ENCODE measurements at regions not wholly inside any gene's neighbourhood (a gene's known extent, or its start where the extent isn't known, plus 50 kb on each side); places are given as distances from the start of the nearest gene placed in this dataset.

GRCh38 chr21:35219291-35219690 lies 170.2 kb upstream of the RUNX1 start:
- Histone ChIP-seq H3K9me3 (ENCODE audit: control insufficient read depth in 1 of 2, low read length in 2 of 2) (no peaks in the 10 kb centered on the region), H3K4me3 (ENCODE audit: low read depth in 1 of 2, low read length in 2 of 2) (no peak overlapping the region), H3K27ac (ENCODE audit: low read length) (no peak overlapping the region), H3K27me3 (ENCODE audit: low read depth, low read length) (no peaks in the 10 kb centered on the region), H3K36me3 (ENCODE audit: control insufficient read depth in 1 of 2, insufficient read depth in 2 of 2, low read length in 2 of 2) (no peaks in the 10 kb centered on the region), H3K4me1 (ENCODE audit: control insufficient read depth in 1 of 2, insufficient read depth in 2 of 2, low read length in 2 of 2) (peaks cover 3 to 5% of the 10 kb centered on the region in 2 donors)

- no peaks in the 10 kb centered on the region for H3K36me3 ChIP-seq (ENCODE audit: control insufficient read depth in 1 of 2, insufficient read depth in 2 of 2, low read length in 2 of 2)
- no peaks in the 10 kb centered on the region for H3K27me3 ChIP-seq (ENCODE audit: low read depth, low read length)
- no peak overlapping the region for H3K4me3 ChIP-seq (ENCODE audit: low read depth in 1 of 2, low read length in 2 of 2)
- H3K9me3 ChIP-seq (ENCODE audit: control insufficient read depth in 1 of 2, low read length in 2 of 2): no peaks in the 10 kb centered on the region
- H3K4me1 ChIP-seq (ENCODE audit: control insufficient read depth in 1 of 2, insufficient read depth in 2 of 2, low read length in 2 of 2): no peaks in the 10 kb centered on the region
- no peak overlapping the region for H3K27ac ChIP-seq (ENCODE audit: low read length)
These were observed 168.5 kb upstream of the RUNX1 start for GRCh38 chr21:35217504-35218060.

GRCh38 chr21:35216996-35217395 lies 167.9 kb upstream of the RUNX1 start:
- Histone ChIP-seq H3K4me1 (ENCODE audit: control insufficient read depth in 1 of 2, insufficient read depth in 2 of 2, low read length in 2 of 2) (no peaks in the 10 kb centered on the region), H3K27me3 (ENCODE audit: low read depth, low read length) (no peaks in the 10 kb centered on the region), H3K9me3 (ENCODE audit: control insufficient read depth in 1 of 2, low read length in 2 of 2) (no peaks in the 10 kb centered on the region), H3K4me3 (ENCODE audit: low read depth in 1 of 2, low read length in 2 of 2) (no peak overlapping the region), H3K36me3 (ENCODE audit: control insufficient read depth in 1 of 2, insufficient read depth in 2 of 2, low read length in 2 of 2) (no peaks in the 10 kb centered on the region), H3K27ac (ENCODE audit: low read length) (no peak overlapping the region)

GRCh38 chr21:35215870-35216269 lies 166.8 kb upstream of the RUNX1 start:
- no peaks in the 10 kb centered on the region for H3K4me1 ChIP-seq (ENCODE audit: control insufficient read depth in 1 of 2, insufficient read depth in 2 of 2, low read length in 2 of 2)
- no peaks in the 10 kb centered on the region for H3K36me3 ChIP-seq (ENCODE audit: control insufficient read depth in 1 of 2, insufficient read depth in 2 of 2, low read length in 2 of 2)
- H3K9me3 ChIP-seq (ENCODE audit: control insufficient read depth in 1 of 2, low read length in 2 of 2): no peaks in the 10 kb centered on the region
- no peak overlapping the region for H3K27ac ChIP-seq (ENCODE audit: low read length)
- no peak overlapping the region for H3K4me3 ChIP-seq (ENCODE audit: low read depth in 1 of 2, low read length in 2 of 2)
- no peaks in the 10 kb centered on the region for H3K27me3 ChIP-seq (ENCODE audit: low read depth, low read length)

- H3K9me3 ChIP-seq (ENCODE audit: control insufficient read depth in 1 of 2, low read length in 2 of 2): peaks cover 0 to 4% of the 10 kb centered on the region in 2 donors
- no peaks in the 10 kb centered on the region for H3K36me3 ChIP-seq (ENCODE audit: control insufficient read depth in 1 of 2, insufficient read depth in 2 of 2, low read length in 2 of 2)
- H3K4me3 ChIP-seq (ENCODE audit: low read depth in 1 of 2, low read length in 2 of 2): no peak overlapping the region
- H3K4me1 ChIP-seq (ENCODE audit: control insufficient read depth in 1 of 2, insufficient read depth in 2 of 2, low read length in 2 of 2): no peaks in the 10 kb centered on the region
- no peak overlapping the region for H3K27ac ChIP-seq (ENCODE audit: low read length)
- H3K27me3 ChIP-seq (ENCODE audit: low read depth, low read length): no peaks in the 10 kb centered on the region
These were observed 163.5 kb upstream of the RUNX1 start for GRCh38 chr21:35212393-35213127.

GRCh38 chr21:35211782-35212181 lies 162.7 kb upstream of the RUNX1 start:
- no peak overlapping the region for H3K27ac ChIP-seq (ENCODE audit: low read length)

GRCh38 chr21:35210093-35210492 lies 161.0 kb upstream of the RUNX1 start:
- Histone ChIP-seq H3K4me3 (ENCODE audit: low read depth in 1 of 2, low read length in 2 of 2) (no peak overlapping the region), H3K27ac (ENCODE audit: low read length) (no peak overlapping the region), H3K27me3 (ENCODE audit: low read depth, low read length) (no peaks in the 10 kb centered on the region), H3K4me1 (ENCODE audit: control insufficient read depth in 1 of 2, insufficient read depth in 2 of 2, low read length in 2 of 2) (no peaks in the 10 kb centered on the region), H3K36me3 (ENCODE audit: control insufficient read depth in 1 of 2, insufficient read depth in 2 of 2, low read length in 2 of 2) (no peaks in the 10 kb centered on the region), H3K9me3 (ENCODE audit: control insufficient read depth in 1 of 2, low read length in 2 of 2) (peaks cover 0 to 4% of the 10 kb centered on the region in 2 donors)

More at GRCh38 chr21:35211782-35212181, 162.7 kb upstream of the RUNX1 start:
- H3K9me3 ChIP-seq (ENCODE audit: control insufficient read depth in 1 of 2, low read length in 2 of 2): peaks cover 0 to 4% of the 10 kb centered on the region in 2 donors
- H3K4me1 ChIP-seq (ENCODE audit: control insufficient read depth in 1 of 2, insufficient read depth in 2 of 2, low read length in 2 of 2): no peaks in the 10 kb centered on the region
- no peak overlapping the region for H3K4me3 ChIP-seq (ENCODE audit: low read depth in 1 of 2, low read length in 2 of 2)
- no peaks in the 10 kb centered on the region for H3K27me3 ChIP-seq (ENCODE audit: low read depth, low read length)
- no peaks in the 10 kb centered on the region for H3K36me3 ChIP-seq (ENCODE audit: control insufficient read depth in 1 of 2, insufficient read depth in 2 of 2, low read length in 2 of 2)

- Histone ChIP-seq H3K36me3 (ENCODE audit: control insufficient read depth in 1 of 2, insufficient read depth in 2 of 2, low read length in 2 of 2) (no peaks in the 10 kb centered on the region), H3K27me3 (ENCODE audit: low read depth, low read length) (no peaks in the 10 kb centered on the region), H3K9me3 (ENCODE audit: control insufficient read depth in 1 of 2, low read length in 2 of 2) (peaks cover 0 to 4% of the 10 kb centered on the region in 2 donors), H3K4me1 (ENCODE audit: control insufficient read depth in 1 of 2, insufficient read depth in 2 of 2, low read length in 2 of 2) (no peaks in the 10 kb centered on the region), H3K27ac (ENCODE audit: low read length) (no peak overlapping the region), H3K4me3 (ENCODE audit: low read depth in 1 of 2, low read length in 2 of 2) (no peak overlapping the region)
These were observed 159.9 kb upstream of the RUNX1 start for GRCh38 chr21:35208810-35209517.

GRCh38 chr21:35208104-35208503 lies 159.0 kb upstream of the RUNX1 start:
- no peaks in the 10 kb centered on the region for H3K27me3 ChIP-seq (ENCODE audit: low read depth, low read length)
- H3K9me3 ChIP-seq (ENCODE audit: control insufficient read depth in 1 of 2, low read length in 2 of 2): peaks cover 0 to 4% of the 10 kb centered on the region in 2 donors
- no peak overlapping the region for H3K27ac ChIP-seq (ENCODE audit: low read length)
- H3K4me1 ChIP-seq (ENCODE audit: control insufficient read depth in 1 of 2, insufficient read depth in 2 of 2, low read length in 2 of 2): no peaks in the 10 kb centered on the region
- no peak overlapping the region for H3K4me3 ChIP-seq (ENCODE audit: low read depth in 1 of 2, low read length in 2 of 2)
- H3K36me3 ChIP-seq (ENCODE audit: control insufficient read depth in 1 of 2, insufficient read depth in 2 of 2, low read length in 2 of 2): no peaks in the 10 kb centered on the region

GRCh38 chr21:35207322-35207721 lies 158.2 kb upstream of the RUNX1 start:
- Histone ChIP-seq H3K36me3 (ENCODE audit: control insufficient read depth in 1 of 2, insufficient read depth in 2 of 2, low read length in 2 of 2) (no peaks in the 10 kb centered on the region), H3K27ac (ENCODE audit: low read length) (peak overlapping the region; percentile 45), H3K9me3 (ENCODE audit: control insufficient read depth in 1 of 2, low read length in 2 of 2) (peaks cover 0 to 4% of the 10 kb centered on the region in 2 donors), H3K4me3 (ENCODE audit: low read depth in 1 of 2, low read length in 2 of 2) (no peak overlapping the region), H3K27me3 (ENCODE audit: low read depth, low read length) (no peaks in the 10 kb centered on the region), H3K4me1 (ENCODE audit: control insufficient read depth in 1 of 2, insufficient read depth in 2 of 2, low read length in 2 of 2) (no peaks in the 10 kb centered on the region)
